Activated CD4-positive, CD25-positive, alpha-beta regulatory T cell treated with anti-CD3 and anti-CD28 coated beads, Interleukin-2, amount 50 U/mL, for 72 hours (primary cell): ENCODE measurements at regions not wholly inside any gene's neighbourhood (a gene's known extent, or its start where the extent isn't known, plus 50 kb on each side); places are given as distances from the start of the nearest gene placed in this dataset.

Experiments used
- DNase-seq: peaks from one replicate; pipeline ENCODE4 v3.0.0; 2021

DNA sequence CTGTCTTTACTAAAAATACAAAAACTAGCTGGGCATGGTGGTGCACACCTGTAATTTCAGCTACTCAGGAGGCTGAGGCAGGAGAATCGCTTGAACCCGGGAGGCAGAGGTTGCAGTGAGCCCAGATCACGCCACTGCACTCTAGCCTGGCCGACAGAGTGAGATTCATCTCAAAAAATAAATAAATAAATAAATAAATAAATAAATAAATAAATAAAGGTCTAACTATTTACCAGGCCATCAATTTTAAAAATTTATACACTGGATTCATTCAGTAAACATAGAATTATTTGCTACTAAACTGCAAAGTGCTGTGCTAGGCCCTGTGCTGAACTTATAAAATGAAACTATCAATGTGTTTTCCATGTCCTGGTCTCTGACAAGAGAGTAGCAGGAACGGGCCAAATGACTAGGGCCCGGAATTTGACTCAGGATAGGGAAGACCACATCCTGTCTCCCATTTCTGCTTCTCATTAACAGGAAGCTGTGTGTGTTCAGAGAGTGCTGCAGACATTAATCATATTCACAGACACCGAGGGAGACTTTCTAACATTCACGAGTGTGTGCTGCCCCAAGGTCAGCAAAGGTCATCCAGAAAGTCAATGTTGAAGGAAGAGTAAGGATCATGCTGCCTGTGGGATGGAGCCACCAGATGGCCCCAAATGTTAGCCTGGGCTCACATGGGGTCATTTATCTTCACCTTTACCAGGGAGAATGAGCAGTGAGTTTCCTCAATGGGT, 95.8 kb downstream of the SPP2 start:
- DNase-seq: no peak

DNA sequence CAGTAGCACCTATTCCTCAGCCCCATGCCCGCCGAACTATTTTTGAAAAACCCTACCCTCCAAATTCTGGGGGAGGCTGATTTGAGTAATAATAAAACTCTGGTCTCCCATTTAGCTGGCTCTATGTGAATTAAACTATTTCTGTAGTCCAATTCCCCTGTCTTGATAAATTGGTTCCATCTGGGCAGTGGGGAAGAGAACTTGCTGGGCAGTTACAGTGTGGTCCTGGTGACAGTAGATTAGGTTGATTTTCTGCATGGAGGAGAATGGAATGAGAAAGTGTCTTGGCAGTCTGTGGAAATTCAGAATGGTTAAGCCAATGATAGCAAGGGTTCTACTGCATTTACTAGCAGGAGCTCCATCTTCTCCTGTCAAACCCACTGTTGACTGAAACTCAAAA, 95.0 kb downstream of the SPP2 start:
- no peak for DNase-seq

DNA sequence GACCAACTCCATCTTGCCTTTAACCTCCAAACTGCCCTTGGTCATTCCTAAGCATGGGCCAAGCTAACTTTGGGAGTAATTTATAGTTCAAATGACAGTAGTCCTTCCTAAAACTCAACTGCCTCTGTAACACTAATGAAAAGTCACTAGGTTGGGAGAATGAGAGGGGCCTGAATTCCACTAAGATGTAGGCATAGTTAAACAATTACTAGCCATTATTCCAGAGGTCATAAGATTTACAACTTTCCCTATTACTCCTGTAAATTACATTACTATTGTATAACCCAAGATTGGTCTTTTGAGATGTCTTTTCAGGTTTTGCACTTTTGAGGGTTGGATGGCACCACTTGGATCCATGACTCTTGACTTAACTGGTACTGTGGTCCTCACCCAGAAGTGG, 94.6 kb downstream of the SPP2 start:
- DNase-seq: no peak

DNA sequence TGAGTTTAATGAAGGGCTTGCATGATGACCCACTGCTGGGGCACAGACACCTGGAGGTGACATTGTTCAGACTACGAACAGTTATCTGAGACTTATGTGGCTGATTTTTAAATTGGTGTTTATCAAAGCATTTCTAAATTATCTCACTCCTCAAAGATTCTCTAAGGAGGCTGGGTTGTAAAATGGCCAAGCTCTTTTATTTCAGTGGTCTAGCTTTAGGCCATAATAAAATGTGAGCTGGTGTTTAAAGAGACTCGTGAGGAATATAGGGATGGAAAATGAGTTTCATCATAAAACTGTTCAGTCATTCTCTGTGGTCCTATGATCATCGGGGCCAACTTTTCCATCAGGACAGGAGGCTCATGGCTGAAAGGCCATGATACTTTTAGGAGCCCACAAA, 93.4 kb downstream of the SPP2 start:
- no peak for DNase-seq

DNA sequence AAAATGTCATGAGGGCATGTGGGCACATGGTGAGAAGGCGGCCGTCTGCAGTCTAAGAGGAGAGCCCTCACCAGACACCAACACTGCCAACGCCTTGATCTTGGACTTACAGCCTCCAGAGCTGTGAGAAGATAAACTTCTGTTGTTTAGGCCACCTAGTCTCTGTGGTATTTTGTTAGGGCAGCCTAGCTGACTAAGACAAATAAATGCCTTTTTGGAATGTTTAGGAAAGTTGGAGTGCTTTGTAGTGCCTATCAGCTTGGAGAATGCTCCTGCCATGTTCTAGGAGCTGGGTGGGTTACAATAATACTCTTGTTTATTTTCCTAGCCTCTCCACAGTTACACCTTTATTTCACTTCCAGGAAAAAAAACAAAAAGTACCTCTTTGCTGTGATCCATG, 92.0 kb downstream of the SPP2 start:
- no peak for DNase-seq

DNA sequence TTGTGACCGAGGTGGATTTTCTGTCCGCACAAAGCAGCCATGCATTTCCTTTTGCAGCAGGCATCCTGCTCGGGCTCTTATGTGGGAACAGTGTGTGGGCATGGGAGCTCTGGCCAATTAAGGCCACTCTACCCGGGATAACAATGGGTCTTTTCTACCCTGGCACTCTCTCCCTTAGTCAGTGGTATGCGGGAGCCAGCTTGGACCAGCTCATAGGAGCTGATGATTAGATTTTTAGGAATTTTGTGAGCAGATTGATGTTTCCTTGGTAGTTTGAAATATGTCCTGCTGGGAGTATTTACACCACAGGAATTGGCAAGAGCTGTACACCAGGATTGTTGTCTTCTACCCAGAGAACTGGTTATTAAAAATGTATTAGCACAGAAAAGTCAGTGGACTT, 89.3 kb downstream of the SPP2 start:
- DNase-seq: no peak

DNA sequence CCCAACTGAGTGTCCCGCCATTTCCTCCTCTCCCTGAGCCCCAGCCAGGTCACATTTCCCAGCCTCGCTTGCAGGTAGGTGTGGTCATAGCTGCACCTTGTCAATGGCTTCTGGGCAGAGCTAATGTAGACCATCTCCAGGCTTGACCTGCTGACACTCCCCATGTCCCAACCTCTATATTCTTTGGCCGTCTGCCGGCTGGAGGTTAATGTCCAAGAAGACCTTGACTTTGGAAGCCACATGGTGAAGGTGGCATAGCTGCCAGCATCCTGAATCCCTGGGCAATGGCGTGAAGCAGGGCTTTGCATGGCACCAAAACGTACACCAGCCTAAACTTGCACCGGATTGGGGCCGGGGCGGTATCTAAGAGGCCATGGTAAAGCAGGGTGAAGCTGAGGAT, 88.3 kb downstream of the SPP2 start:
- DNase-seq: no peak

DNA sequence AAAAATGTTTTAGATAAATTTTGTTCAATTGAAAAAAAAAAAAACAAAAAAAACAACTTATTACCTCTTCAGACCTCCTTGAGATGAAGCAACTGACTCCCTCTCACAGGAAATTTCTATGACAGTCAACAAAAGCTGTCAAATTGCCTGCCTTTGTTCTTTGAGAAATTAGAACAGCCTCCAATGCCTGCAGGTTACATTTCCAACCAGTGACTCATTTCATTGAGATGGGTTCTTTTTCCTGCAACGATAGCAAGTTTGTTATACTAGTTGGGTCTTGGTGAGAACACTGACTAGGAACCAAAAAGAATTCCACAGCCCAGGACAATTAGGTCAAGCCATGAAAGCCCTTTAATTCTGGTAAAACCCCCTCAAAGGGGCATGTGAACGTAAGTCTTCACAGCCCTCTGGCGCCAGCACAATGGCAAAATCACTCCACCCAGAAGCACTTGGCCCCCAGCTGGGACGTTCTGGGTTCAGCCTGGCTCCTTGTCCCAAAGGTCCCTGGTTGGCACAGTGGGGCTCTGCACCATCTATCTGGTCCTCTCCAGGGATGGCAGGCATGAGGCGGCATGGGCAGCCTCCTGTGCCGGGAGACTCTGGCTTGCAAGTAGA, 87.0 kb downstream of the SPP2 start:
- DNase-seq: no peak

DNA sequence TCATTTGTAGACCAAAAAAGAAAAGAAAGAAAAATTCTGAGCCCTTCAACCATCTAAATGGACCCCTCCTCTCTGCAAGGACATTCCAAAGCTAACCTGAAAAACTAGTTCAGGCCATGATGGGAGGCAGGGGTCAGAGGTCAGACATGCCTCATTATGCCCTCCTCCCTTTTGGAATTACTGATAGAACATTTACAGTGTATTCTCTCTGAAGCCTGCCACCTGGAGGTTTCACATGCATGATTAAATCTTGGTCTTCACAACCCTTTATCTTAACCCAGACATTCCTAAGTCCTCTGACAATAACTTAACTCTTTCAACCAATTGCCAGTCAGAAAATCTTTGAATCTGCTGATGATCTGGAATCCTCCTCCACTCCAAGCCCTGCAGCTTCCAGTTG, 86.0 kb downstream of the SPP2 start:
- DNase-seq: no peak

DNA sequence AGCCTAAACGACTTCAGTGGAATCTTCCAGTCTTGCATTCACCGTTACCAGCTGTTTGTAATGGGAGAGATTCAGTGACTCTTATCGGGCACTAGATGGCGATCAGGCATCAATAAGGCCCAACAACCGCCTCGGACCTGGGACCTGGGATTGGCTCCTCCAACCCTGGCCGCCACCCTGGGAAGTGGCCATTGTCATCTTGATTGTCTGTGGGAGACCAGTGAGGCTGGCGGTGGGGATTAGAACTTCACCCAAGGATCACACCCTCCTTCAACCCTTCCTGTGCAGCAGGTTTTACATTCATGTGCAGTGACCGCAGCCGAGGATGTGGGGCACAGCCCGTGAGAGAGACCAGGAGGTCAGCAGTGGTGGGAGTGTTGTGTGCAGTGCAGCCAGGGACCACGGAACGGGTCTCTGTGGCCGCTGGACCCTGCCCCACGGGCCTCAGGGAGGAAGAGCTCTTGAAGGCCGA, 85.3 kb downstream of the SPP2 start:
- peak; percentile 55 for DNase-seq

DNA sequence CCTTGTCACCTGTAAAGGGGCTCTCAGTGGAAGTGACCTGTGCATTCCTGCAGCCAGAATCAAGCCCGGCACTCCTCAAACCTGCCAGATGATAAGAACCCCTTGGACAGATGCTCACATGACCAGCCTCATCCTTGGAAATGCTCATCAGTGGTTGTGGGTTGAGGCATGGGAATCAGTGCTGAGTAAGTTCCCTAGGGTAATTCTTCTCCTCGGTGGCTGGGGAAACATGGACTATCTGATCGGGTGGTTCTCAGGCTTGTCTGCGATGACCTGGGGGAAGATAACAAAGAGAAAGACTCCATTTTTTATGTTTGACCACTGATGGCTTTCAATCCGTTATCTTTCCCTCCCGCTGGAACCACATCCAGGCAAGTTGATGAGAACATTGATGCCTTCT, 84.0 kb downstream of the SPP2 start:
- no peak for DNase-seq

DNA sequence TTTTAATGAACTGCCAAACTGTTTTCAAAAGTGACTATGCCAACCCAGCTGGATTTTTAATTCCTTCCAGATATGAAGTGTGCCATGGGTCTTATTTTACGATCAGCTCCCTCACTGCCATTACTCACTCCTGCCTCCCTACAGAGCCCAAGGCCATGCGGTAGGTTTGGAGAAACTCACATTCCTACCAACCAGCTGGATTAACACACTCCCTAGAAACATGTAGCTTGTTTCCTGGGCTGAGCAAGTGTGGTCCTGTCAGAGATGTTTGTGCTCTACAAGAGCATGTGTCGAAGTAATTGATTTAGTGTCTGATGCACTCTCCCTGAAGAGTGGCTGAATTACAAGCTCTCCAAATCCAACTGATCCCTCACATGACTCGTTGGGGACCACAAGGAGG, 82.5 kb downstream of the SPP2 start:
- no peak for DNase-seq

DNA sequence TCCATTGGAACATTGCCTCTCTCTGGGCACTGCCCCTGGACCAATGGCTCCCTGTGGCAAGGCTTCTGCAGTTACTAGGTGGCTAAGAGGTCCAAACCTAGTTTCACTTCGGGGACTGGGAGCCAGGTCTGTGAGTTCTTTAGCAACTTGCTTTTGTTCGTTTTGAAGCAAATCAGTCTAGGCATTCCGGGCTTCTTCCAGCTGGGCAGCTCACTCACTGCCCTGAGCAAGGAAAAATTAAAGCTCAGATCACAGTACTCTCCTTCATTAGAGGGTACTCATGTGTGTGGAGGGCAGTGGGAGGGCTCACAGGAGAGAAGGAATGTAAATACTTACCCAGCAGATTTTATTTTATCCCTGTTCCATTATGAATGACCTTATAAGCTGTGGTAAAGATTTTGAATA, 80.3 kb downstream of the SPP2 start:
- no peak for DNase-seq

DNA sequence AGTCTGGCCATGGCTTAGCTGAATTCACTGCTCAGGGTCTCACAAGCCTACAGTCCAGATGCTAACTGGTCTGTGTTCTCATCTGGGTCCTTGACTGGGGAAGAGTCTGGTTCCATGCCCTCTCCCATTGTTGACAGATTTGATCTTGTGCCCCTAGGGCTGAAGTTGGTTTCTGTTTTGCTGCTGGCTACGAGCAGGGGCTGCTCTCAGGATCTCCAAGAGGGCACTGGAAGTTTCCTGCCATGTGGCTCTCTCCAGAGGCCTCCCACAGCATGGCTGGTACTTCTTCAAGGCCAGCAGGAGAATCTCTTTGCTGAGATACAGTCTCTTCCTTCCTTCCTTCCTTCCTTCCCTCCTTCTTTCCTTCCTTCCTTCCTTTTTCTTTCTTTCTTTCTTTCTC, 78.1 kb downstream of the SPP2 start:
- no peak for DNase-seq
